ENCODE measurements at regions not wholly inside any gene's neighbourhood (a gene's known extent, or its start where the extent isn't known, plus 50 kb on each side); places are given as distances from the start of the nearest gene placed in this dataset.

- Histone ChIP-seq H3K4me3 (no peak overlapping the region), H3K36me3 (no peaks in the 10 kb centered on the region), H3K27ac (no peak overlapping the region), H3K4me1 (no peaks in the 10 kb centered on the region), H3K27me3 (no peaks in the 10 kb centered on the region), H3K9me3 (no peaks in the 10 kb centered on the region)
- TF ChIP-seq CTCF (IDR thresholded peaks at IDR 0.05) (no peak), POLR2A (IDR thresholded peaks at IDR 0.05) (no peak)
- intact Hi-C loops (cut with DNase I; ENCODE audit: low total_unique reads) = no loop called here
- DNase-seq = no peak
Measured at GRCh38 chr3:104447681-104448080, 919.0 kb upstream of the ALCAM start.

GRCh38 chr3:104452697-104453096 lies 914.0 kb upstream of the ALCAM start:
- TF ChIP-seq POLR2A (IDR thresholded peaks at IDR 0.05) (no peak), CTCF (IDR thresholded peaks at IDR 0.05) (no peak)
- Histone ChIP-seq H3K4me3 (no peak overlapping the region), H3K4me1 (no peaks in the 10 kb centered on the region), H3K27ac (no peak overlapping the region), H3K27me3 (no peaks in the 10 kb centered on the region), H3K9me3 (no peaks in the 10 kb centered on the region), H3K36me3 (no peaks in the 10 kb centered on the region)
- intact Hi-C loops (cut with DNase I; ENCODE audit: low total_unique reads) = no loop called here
- no peak for DNase-seq

- no peak for DNase-seq
- TF ChIP-seq POLR2A (IDR thresholded peaks at IDR 0.05) (no peak), CTCF (IDR thresholded peaks at IDR 0.05) (no peak)
- Histone ChIP-seq H3K4me3 (no peak overlapping the region), H3K27me3 (no peaks in the 10 kb centered on the region), H3K27ac (no peak overlapping the region), H3K36me3 (no peaks in the 10 kb centered on the region), H3K9me3 (no peaks in the 10 kb centered on the region), H3K4me1 (no peaks in the 10 kb centered on the region)
- intact Hi-C loops (cut with DNase I; ENCODE audit: low total_unique reads) = no loop called here
Measured at GRCh38 chr3:104458657-104459056, 908.1 kb upstream of the ALCAM start.

GRCh38 chr3:104460477-104461406 lies 906.0 kb upstream of the ALCAM start:
- Histone ChIP-seq H3K27ac (no peak overlapping the region), H3K9me3 (no peaks in the 10 kb centered on the region), H3K4me1 (no peaks in the 10 kb centered on the region), H3K27me3 (no peaks in the 10 kb centered on the region), H3K4me3 (no peak overlapping the region), H3K36me3 (no peaks in the 10 kb centered on the region)
- intact Hi-C loops (cut with DNase I; ENCODE audit: low total_unique reads) = no loop called here
- no peak for DNase-seq
- TF ChIP-seq POLR2A (IDR thresholded peaks at IDR 0.05) (no peak), CTCF (IDR thresholded peaks at IDR 0.05) (peak in 2 of 4 experiments; percentile 12 to 32)

GRCh38 chr3:104461431-104461830 lies 905.3 kb upstream of the ALCAM start:
- Histone ChIP-seq H3K27me3 (no peaks in the 10 kb centered on the region), H3K27ac (no peak overlapping the region), H3K4me1 (no peaks in the 10 kb centered on the region), H3K4me3 (no peak overlapping the region), H3K36me3 (no peaks in the 10 kb centered on the region), H3K9me3 (no peaks in the 10 kb centered on the region)
- DNase-seq = no peak
- no peak for TF ChIP-seq POLR2A (IDR thresholded peaks at IDR 0.05)
- TF ChIP-seq CTCF (IDR thresholded peaks at IDR 0.05) = no peak
- intact Hi-C loops (cut with DNase I; ENCODE audit: low total_unique reads) = no loop called here
